ENCODE measurements at regions not wholly inside any gene's neighbourhood (a gene's known extent, or its start where the extent isn't known, plus 50 kb on each side); places are given as distances from the start of the nearest gene placed in this dataset.
"Not testable (repeated sequence)": the region's sequence is repeated elsewhere in the genome, so short reads cannot be mapped to it uniquely, and the experiment has no call there.

DNA sequence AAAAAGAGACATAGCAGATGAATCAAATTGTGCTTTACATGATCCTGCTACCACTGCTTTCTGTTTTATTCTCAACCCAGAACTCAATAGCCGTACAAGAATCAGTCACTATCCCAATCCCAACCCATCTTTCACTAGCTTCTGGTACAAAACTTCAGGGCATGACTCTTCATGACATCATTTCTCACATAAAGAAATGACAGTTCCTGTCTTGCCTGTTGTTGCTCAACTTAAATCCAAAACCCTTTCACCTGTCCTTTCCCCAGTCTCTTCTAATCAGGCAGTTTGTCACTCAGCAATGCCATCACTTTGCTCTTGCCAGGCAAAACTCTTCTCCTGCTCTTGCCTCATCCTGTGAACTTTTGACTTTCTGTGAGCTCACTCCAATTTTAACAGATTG is 962.8 kb downstream of the GALC start:
- no peak for DNase-seq

- DNase-seq, result not testable (repeated sequence)
These were observed 972.9 kb downstream of the GALC start for GRCh38 chr14:87020106-87020505.

GRCh38 chr14:87018294-87018693 is 974.7 kb downstream of the GALC start:
- no peak for DNase-seq

DNA sequence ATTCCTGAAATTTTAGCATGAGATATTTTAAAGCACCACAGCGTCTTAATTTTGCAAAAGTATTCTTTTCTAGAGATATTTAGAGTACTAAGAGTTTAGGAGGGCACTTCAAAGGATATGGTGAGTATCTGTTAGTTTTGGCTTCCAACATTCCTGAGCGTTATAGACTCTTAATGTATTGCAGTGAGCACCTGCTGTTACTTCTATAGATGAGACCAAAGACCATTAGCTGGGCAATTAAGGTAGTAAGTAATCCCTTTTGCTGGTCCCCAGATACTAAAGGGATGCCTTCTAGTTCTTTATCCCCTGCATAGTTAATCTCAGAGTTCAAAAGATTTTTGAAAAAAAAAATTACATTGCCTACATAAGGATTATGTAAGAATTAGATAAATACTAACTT is 975.6 kb downstream of the GALC start:
- no peak for DNase-seq

DNA sequence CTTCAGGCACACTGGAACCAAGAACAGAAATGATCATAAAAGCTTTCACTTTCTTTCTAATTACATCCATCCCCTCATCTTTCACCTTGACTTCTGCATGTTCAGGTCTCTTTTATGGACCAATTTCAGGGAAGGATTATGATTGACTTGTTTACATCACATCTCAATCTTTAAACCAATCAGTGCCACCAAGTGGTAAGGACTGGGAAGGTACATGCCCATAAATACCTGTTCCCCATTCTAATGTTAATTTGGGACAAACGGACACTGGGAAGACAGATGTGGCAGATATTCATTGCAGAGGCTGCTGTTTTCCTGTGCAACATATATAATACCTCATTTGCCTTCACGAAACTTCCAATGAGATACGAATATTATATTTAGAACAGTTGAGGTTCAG is 978.1 kb downstream of the GALC start:
- DNase-seq, result no peak

GRCh38 chr14:87013583-87013982 is 979.4 kb downstream of the GALC start:
- no peak for DNase-seq

GRCh38 chr14:87008965-87009364 is 984.0 kb downstream of the GALC start:
- no peak for DNase-seq

DNA sequence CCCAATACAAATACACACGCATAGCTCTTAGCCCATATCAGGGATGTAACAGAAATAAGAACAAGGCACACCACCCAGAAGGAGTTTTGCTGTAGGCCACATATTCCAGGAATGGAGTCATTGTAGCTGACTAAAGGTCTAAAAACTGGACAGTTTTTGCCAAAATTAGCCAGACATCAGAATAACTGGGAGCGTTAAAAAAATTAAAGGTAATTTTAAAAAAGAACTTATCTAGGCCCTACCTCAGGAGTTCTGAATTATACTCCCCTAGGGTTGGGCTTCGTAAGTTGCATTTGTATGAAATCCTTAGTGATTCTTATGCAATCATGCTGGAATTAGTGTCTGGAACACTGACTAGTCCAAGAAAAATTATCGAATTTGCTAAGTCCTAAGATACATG is 987.7 kb downstream of the GALC start:
- no peak for DNase-seq

DNA sequence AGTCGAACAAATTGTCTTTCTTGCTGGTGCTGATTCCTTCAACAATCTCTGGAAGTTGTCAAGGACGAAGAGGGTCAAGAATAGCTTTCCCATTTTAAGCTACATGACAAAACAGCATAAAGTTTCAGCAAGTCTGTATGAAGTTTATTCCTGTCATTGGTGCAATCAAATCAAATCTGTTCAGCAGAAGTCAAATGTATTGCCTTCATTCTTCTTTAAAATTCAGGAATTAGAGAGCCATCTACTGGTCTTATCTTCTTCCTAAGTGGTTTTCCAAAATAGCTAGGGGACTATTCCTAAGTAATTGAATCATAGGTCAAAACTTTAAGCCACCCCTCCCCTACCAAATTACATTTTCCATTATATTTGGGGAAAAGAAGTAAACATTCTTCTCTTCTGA is 990.2 kb downstream of the GALC start:
- DNase-seq, result no peak

- DNase-seq, result no peak
These were observed 991.6 kb downstream of the GALC start for GRCh38 chr14:87001333-87001732.

- no peak for DNase-seq
These were observed 992.9 kb downstream of the GALC start for GRCh38 chr14:87000081-87000480.

- no peak for DNase-seq
These were observed 993.9 kb downstream of the GALC start for GRCh38 chr14:86999036-86999435.

- no peak for DNase-seq
These were observed 995.7 kb downstream of the GALC start for GRCh38 chr14:86997271-86997670.

DNA sequence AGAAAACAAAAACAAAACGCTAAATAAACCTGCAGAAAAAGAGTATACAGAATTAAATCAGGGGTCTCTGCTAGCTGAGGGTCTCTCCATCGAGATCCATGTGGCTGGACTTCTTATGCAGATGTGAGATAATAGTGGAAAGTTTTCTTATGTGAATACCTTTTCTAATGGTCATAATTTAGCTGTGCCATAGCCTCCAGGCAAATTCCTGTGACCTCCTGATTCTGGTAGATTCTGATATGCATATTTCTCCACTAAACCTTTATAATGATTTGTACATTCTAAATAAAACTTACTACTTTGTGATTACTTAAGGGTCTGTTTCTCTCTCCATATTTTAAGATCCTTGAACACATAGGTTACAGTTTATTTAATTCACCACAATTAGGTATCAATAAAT is 1002.6 kb downstream of the GALC start:
- no peak for DNase-seq

DNA sequence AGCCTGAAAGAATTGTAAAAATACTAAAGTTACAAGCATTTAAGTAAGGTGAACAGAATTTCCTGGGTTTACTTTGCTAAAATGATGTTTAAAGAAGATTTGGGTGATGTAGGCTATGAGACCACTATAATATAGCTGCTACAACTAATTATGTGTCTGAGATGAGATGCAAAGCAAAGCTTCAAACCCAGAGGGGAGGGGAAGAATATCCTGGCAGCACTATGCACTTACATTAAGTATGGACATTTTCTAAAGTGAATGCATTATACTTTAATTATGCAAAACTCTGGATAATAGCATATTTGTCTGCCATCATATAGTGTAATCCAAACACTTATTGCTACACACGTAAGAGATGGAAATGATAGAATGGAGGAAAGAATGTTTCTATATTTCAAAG is 1003.7 kb downstream of the GALC start:
- no peak for DNase-seq

GRCh38 chr14:86987966-86988365 is 1005.0 kb downstream of the GALC start:
- no peak for DNase-seq

DNA sequence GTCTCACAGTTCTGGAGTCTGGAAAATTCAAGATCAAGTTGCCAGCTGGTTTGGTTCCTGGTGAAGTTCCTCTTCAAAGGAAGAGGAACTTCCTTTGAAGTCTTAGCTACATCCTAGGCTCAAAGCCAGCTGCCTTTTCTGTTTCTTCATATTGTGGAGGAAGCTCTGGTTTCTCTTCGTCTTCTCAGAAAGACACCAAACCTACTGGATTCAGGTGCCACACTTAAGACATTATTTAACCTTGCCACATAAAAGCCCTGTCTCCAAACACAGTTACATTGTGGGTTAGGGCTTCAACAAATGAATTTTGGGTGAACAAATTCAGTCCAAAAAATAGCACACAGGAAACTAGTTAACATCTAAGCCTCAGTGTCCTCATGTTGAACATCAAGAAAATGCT is 1019.8 kb downstream of the GALC start:
- no peak for DNase-seq

DNA sequence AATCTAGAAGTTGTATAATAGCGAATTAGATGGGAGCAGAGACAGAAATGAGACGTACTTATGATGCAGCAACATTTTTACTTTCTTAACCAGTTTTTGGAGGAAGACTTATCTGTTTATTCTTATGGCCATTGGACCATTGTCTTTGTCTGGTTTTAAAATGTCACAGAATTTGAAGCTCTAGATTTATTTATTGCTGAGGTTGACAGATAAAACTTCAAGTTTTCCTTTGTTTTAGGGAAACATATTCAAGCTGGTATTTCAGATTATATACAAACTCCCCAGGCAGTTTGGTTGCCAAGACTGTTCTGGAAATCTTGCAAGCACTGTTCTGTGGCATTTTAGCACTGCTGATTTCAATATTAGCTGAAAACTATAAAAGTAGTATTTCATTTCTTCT is 1021.7 kb downstream of the GALC start:
- DNase-seq, result no peak

GRCh38 chr14:86961106-86961716 is 1031.8 kb downstream of the GALC start:
- no peak for DNase-seq

DNA sequence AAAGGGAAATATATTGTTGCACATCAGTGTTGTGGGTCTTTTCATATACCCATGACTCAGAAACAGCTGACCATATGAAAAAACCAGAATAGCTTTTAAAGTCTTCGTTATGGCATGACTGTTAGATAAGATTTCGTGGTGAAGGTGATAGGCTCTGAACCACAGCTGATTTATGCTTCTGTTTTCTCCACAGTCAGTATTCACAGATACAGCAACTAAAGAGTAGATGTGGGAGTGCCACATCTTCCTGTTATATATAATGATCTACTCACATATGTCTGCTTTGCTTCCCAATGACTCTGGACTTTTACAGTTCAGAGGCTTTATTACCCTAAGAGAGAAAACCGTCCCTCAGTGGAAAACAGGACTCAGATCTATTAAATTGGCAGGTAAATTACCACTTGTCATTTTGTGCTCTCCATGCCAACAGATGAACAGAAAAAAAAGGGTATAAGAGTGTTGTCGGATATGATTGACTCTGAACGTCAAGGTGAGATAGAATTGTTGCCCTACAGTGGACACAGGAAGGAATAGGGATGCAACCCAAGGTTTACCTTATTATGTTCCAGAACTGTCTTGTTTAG is 1037.1 kb downstream of the GALC start:
- no peak for DNase-seq

GRCh38 chr14:86954623-86955022 is 1038.4 kb downstream of the GALC start:
- DNase-seq, result no peak

DNA sequence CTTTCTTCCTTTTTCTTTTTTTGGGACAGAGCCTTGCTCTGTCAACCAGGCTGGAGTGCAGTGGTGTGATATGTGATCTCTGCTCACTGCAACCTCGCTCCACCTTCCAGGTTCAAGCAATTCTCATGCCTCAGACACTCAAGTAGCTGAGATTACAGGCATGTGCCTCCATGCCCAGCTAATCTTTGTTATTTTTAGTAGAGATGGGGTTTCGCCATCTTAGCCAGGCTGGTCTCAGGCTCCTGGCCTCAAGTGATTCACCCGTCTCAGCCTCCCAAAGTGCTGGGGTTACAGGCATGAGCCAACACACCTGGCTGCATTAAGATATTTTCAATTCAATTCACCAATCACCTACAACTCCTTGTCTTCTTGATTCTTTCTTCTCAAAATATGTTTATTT is 1046.5 kb downstream of the GALC start:
- no peak for DNase-seq

DNA sequence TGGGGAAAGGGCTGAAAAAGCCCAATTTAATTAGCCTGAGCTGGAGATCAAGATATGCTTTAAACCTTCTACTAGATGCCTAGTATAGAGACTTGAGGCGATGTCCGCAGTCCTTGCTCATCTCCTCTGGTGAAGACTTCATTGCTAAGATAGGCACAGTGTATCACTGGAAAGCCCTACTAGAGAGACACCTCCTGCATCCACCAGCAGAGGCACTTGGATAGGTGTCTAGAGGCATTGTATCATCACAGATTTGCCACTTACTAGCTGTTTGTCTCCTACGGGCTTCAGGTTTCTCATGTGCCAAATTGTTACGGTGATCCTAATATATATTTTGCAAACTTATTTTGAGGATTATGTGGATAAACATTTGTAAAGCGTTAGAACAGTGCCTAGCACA is 1048.5 kb downstream of the GALC start:
- DNase-seq, result no peak

DNA sequence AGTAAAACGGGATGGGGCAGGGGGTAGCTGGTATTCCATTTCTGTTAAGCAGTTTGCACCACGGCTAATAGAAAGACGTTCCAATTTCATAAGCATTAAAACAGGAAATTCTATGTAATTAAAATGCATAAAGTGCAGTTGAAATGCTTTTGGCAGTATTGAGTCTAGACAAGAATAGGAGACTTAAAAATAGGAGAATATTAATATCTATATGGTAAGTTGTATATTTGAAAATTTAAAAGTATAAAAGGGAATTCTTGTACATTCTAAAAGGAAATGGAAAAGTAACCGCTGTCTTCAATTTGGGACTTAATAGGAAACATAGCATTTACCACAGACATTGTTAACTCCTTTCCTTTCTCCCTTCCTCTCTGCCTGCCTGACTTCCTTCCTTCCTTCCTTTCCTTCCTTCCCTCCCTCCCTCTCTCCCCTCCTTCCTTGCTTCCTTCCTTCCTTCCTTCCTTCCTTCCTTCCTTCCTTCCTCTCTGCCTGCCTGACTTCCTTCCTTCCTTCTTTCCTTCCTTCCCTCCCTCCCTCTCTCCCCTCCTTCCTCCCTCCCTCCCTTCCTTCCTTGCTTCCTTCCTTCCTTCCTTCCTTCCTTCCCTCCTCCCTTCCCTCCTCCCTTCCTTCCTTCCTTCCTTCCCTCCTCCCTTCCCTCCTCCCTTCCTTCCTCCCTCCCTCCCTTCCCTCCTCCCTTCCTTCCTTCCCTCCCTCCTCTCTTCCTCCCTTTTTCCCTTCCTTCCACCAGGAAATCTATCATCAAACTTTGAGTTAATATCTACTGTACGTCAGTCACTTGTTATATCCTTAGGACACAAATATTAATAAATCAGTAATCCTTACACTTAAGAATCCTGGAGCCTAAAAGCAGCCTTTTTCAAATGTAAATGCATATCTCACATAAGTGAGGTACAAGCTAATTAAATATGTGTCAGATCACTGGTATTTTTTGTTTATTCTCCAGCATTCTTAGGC is 1049.3 kb downstream of the GALC start:
- no peak for DNase-seq

Data from NCI-H226 (cell line).